ENCODE measurements at regions not wholly inside any gene's neighbourhood (a gene's known extent, or its start where the extent isn't known, plus 50 kb on each side); places are given as distances from the start of the nearest gene placed in this dataset.

DNA sequence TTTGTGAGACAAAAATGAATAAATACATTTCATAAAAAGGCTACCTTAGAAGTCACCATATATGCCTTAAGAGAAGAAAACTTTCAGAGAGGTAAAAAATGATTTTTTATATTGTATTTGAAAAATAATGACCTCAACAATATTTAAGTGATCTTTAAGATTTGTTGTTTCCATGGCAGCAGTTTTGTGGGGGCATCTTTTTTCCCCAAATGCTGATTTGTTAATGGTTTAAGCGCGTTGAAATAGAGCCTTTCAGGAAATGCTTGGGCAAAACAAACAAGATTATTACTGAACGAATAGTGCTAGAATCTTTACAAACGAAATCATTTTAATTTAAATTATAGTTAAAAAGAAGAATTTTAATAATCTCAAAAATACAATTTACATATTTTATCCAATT is 103.1 kb upstream of the MYO16 start:
- no peak for DNase-seq (ENCODE audit: low spot score)

DNA sequence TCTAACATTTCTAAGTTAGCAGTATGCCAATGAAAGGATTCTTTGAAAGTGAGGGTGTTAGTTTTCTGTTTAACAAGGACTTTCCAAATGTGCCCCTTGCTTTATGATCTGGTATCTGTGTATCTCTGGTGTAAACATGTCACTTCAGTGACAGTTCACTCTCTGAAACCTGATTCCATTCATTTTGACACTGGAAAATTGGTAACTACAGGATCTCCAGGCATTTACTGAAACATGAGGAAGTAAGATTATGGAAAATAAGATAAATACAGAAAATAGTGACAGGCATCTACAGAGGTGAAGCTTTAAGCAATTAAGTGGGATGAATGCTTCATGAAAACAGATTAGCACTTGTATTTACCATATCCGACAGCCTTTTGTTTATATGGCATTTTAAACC is 101.6 kb upstream of the MYO16 start:
- no peak for DNase-seq (ENCODE audit: low spot score)

DNA sequence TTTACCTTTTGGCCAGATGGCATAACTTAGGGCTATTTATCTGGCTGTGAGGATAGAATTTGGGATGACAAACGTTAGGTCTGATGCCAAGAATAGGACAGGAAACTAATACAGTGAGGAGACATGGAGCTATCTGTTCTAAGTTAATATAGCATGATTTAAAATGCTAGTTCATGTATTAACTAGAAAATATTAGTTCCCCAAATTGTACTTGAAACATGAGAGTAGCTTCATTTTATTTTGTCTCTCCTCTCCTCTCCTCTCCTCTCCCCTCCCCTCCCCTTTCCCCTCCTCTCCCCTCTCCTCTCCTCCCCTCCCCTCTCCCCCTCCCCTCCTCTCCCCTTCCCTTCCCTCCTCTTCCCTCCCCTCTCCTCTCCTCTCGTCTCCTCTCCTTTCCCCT is 101.1 kb upstream of the MYO16 start:
- no peak for DNase-seq (ENCODE audit: low spot score)

DNA sequence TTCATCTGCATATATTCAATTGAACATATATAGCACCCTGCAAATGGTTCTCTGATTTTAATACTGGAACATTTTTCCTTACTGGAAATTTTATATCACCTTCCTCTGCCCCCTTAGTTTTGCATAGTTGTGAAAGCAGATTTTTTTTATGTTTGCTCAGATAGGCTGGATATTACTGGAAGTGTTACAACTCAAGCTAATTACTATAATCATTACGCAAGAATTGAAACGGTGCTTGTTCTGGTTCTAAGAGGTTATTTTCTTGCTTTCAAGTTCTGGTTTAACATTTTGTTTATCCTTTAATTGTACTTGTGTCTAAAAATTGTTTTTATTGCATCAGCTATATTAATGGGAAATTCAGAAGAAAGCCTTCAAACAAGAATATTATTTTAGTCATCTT is 95.6 kb upstream of the MYO16 start:
- DNase-seq (ENCODE audit: low spot score) = no peak

DNA sequence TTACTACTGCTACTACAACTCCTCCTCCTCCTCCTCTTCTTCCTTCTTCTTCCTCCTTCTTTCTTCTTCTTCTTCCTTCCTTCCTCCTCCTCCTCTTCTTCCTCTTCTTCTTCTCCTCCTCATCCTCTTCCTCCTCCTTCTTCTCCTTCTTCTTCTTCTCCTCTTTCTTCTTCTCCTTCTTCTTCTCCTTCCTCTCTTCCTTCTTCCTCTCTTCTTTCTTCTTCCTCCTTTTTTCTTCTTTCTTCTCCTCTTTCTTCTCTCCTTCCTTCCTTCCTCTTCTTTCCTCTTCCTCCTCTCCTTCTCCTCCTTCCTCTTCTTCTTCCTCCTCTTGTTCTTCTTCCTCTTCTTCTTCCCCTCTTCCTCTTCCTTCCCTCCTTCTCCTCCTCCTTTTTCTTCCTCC is 94.7 kb upstream of the MYO16 start:
- no peak for DNase-seq (ENCODE audit: low spot score)

DNA sequence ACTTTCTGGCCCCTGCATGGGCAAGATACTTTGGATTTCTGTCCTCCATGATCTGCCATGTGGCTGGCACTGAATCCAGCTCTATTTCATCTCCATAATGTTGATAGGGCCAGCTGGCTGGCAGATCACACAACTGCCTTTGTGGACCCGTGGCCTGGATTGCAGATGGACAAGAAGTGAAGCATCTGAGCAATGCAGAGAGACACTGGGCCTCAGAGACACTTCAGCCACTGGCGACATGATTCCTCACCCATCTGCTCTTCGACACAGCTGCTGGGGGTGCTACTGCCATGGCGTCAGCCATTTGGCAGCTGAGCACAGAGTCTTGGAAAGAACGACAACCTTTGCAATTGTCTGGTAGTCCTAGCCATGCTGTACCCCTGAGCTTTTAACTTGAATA is 79.5 kb upstream of the MYO16 start:
- DNase-seq (ENCODE audit: low spot score) = no peak

DNA sequence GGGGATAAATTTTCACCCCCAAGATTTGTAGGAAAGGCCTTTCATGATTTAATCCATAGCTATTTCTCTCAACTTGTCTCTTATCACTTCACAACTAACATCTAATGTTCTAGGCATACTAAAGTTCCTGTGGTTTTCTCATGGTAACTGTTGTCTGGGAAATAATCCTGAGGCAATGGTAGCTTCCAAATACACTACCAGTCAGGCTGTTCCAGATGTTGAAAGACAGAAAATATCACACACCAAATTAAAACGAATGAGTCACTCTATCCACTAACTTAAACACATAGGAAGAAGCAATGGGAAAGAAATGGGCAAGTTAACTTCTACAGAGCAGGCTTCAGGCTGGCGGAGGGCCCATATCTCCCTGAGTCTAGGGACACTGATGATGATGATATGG is 77.7 kb upstream of the MYO16 start:
- DNase-seq (ENCODE audit: low spot score) = no peak

DNA sequence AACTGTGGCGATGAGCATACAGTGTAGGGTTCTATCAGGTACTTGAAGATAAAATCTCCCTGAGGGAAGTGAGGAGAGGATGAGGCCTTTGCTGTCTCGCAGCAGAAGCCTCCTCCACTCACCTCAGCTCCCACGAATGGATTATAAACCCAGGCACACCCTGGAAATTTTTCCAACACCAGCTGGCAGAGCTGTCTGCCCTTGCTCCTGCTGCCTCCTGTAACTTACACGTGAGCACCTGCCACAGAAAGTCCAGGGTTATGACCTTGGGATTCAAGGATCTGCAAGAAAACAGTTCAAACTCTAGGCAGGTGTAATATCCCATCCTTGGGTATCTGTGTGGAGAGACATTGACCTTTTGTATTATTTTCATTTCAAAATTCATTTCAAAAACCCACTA is 70.9 kb upstream of the MYO16 start:
- DNase-seq (ENCODE audit: low spot score) = no peak

DNA sequence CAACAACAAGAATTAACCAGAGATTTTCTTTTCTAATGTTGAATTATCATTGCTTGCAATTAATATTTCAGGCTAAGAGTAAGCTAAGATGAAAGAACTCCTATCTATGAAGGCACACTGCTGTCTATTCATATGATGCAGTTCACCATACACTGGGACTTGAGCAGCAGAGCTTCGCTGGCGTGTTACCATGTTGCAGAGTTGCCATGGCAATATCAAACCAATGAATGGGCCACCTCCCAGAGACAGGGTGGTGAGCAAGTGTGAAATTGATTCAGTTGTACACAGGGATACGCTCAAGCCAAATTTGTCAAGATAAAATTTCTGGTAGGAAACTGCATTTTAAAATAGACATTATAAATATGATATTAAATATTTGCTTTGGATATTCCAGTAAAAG is 69.3 kb upstream of the MYO16 start:
- DNase-seq (ENCODE audit: low spot score) = no peak

DNA sequence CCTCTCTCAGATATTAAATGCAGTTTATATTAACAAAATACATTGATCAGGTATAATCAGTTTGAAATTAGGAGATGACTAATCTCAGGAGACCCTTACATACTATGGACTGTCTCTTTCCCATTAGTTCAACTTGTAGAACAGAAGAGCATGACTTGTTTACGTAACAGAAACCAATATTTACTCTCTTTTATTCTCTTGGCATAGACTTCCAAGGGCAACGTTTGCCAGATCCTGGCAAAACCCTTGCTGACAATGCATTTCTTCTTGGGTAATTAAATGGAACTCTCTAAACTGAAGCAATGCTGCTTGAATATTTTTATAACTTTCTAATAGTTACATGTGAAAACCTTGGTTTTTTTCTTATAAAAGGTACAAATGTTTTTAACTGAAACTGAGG is 68.3 kb upstream of the MYO16 start:
- no peak for DNase-seq (ENCODE audit: low spot score)

DNA sequence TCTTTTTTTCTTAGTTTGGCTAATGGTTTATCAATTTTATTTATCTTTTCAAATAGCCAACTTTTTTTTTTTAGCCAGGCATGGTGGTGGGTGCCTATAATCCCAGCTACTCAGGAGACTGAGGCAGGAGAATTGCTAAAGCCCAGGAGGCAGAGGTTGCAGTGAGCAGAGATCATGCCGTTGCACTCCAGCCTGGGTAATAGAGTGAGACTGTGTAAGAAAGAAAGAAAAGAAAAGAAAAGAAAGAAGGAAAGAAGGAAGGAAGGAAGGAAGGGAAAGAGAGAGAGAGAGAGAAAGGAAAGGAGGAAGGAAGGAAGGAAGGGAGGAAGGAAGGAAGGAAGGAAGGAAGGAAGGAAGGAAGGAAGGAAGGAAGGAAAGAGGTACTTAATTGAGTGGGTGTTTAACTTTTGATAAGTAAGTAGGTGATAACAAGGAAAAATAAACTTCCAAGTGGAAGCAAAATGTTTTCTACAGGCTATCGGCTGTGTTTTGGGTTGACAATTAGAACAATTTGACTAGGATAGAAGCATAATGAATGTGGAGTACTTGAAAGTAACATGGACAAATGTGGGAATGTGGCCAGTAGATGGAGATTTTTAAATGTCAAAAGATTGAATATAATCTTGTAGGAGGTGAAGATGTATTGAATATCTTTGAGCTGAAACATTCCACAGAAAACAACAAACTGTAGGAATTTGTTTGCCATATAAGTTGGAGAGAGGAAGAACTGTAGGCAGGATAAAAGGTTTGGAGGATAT is 62.8 kb upstream of the MYO16 start:
- no peak for DNase-seq (ENCODE audit: low spot score)

DNA sequence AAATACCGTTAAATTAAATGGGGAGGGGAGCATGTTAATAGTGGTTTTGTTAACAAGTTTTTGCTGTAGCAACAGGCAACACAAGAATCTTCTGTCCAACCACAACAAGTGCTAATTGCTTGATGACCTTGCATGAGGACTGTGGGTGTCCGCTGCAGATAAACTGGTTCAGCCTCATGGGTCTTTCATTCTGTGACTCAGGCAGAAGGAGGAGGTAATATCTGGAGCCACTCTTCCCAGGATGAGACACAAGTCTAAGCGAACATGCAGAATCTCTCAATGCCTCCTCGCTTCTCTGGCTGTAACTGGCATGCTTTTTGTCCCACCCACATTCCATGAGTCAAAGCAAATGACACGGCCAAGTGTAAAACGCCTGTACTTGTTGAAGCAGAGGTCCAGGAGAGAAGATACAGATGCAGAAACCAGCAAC is 56.6 kb upstream of the MYO16 start:
- DNase-seq (ENCODE audit: low spot score) = peak; percentile 65

DNA sequence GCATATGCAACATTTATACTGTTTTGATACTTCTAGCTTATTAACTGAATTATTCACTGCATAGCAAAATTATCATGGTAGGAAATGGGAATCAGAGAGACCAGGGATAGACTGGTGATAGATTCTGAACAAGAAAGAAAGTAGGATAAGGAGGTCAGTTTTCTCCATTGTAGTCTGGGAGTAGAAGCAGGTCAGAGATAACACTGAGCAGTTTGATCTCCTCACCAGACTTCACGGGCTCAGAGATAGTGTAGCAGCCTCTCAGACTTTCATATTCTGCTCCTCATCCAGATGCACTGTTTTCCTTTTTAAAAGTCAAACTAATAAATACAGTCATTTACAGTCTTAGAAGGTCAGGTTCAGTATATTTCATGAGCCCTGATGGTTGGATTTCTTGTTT is 56.0 kb upstream of the MYO16 start:
- DNase-seq (ENCODE audit: low spot score) = no peak

DNA sequence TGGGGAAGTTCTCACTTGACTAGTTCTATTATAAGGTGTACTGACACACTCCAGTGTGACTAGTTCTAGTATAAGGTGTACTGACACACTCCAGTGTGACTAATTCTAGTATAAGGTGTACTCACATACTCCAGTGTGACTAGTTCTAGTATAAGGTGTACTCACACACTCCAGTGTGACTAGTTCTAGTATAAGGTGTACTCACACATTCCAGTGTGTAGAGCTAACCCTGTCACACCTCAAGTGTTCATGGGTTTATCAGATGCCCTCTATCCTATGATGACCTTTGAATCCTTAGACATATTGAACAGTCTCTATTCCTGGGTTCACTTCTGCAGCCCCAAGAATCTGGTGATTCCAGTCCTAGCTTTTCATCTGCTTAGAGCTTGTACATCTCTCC is 54.6 kb upstream of the MYO16 start:
- no peak for DNase-seq (ENCODE audit: low spot score)

DNA sequence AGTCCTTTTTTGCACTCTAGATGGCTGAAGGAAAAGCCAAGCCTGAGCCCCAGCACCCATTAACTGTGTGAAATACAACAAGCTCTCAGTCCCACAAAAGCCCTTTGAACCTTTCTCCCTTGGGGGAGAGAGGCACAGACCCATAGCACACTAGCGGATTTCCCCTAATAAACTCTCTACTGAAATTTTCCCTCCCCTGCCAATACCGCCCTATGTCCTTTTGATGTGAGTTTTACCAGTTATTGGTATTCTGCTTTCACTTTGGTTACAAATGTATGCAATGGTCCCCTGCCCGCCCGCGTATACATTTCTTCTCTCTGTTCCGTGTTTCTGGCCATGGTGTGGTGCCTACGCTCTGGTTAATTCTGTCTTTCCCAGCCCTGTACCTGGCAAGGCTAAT is 54.0 kb upstream of the MYO16 start:
- no peak for DNase-seq (ENCODE audit: low spot score)

Data from HT-29 (cell line).